HCT116 (cell line): ENCODE measurements at regions not wholly inside any gene's neighbourhood (a gene's known extent, or its start where the extent isn't known, plus 50 kb on each side); places are given as distances from the start of the nearest gene placed in this dataset.

Source experiments
- ATAC-seq: fragments of 200-7000 bp; cut with Tn5 transposase; 2 replicates; pipeline ENCODE4 v1.9.1; 2020; ENCODE audit warnings: mild to moderate bottlenecking, moderate library complexity
- BruUV-seq: library from RNA; stranded (reverse); fragments of 400-500 nt; replicated peaks from 2 replicates; lab custom pipeline; 2021; lab: Mats Ljungman, UMichigan
- CTCF ChIA-PET: fragments of 300-600 bp; sonication (Branson Sonifier 250); formaldehyde crosslinking; loops from one replicate; lab custom pipeline; 2021; ENCODE audit warnings: antibody characterized with exemption; lab: Charles Lee
- POLR2A ChIA-PET: fragments of 300-600, 350-600 bp; sonication (Branson Sonifier 250); formaldehyde crosslinking; loops from one replicate; lab custom pipeline; 2021; ENCODE audit warnings: antibody characterized with exemption; lab: Charles Lee
- RAD21 ChIA-PET, 2 experiments: fragments of 300-600 bp; sonication (Branson Sonifier 250); formaldehyde crosslinking; loops; one replicate each; lab custom pipeline; 2023; ENCODE audit warnings: low total read pairs in 2 of 2; ENCODE audit not compliant: uncharacterized antibody in 2 of 2, unreplicated experiment in 2 of 2, low non-redundant PET in 1 of 2; lab: Charles Lee
- DNase-seq: peaks from one replicate; pipeline ENCODE4 v3.0.0-alpha.2; 2010; ENCODE audit warnings: low read depth, low spot score
- H2AFZ ChIP-seq: fragments of 200-600 bp; shearing (Covaris generic), sonication (generic); 2 replicates; pipeline ENCODE4 v1.6.1; 2017; ENCODE audit warnings: low read depth, mixed run types, mixed read lengths, antibody characterized with exemption, low read length; ENCODE audit not compliant: poor library complexity, severe bottlenecking
- H3K27ac ChIP-seq: 2 replicates; pipeline ENCODE4 v1.5.1; 2012; ENCODE audit warnings: low read depth, low read length
- H3K27me3 ChIP-seq: fragments of 200-600 bp; sonication (generic); 2 replicates; pipeline ENCODE4 v1.6.1; 2016; ENCODE audit warnings: mixed run types, low read length, mixed read lengths; ENCODE audit not compliant: insufficient read depth
- H3K36me3 ChIP-seq, 2 experiments: fragments of 200-500 bp in 1 of 2; fragments of 200-600 bp in 1 of 2; sonication (Bioruptor generic) in 1 of 2; sonication (generic) in 1 of 2; 2 replicates each; pipeline versions ENCODE4 v1.5.1 to v1.6.1; 2014 to 2016; ENCODE audit warnings: low read length in 2 of 2, inconsistent platforms in 1 of 2, mixed read lengths in 1 of 2, mixed run types in 1 of 2; ENCODE audit not compliant: insufficient read depth in 2 of 2, control insufficient read depth in 1 of 2
- H3K4me1 ChIP-seq, 2 experiments: fragments of 200-600 bp in 1 of 2; sonication (generic) in 1 of 2; 2 replicates each; pipeline versions ENCODE4 v1.5.1 to v1.6.1; 2012 to 2017; ENCODE audit warnings: low read length in 2 of 2, inconsistent platforms in 1 of 2, mild to moderate bottlenecking in 1 of 2, mixed read lengths in 1 of 2, mixed run types in 1 of 2, moderate library complexity in 1 of 2; ENCODE audit not compliant: insufficient read depth in 2 of 2, control insufficient read depth in 1 of 2
- H3K4me2 ChIP-seq: fragments of 200-600 bp; sonication (generic); 2 replicates; pipeline ENCODE4 v1.6.1; 2017; ENCODE audit warnings: mixed run types, low read length, mixed read lengths
- H3K4me3 ChIP-seq, 2 experiments: fragments of 200-600 bp in 1 of 2; sonication (generic) in 1 of 2; replicated peaks in 1 of 2; 2 replicates each; pipeline ENCODE4 v1.5.1; 2011 to 2016; ENCODE audit warnings: low read length in 2 of 2, control low read depth in 1 of 2, low read depth in 1 of 2, mild to moderate bottlenecking in 1 of 2, mixed read lengths in 1 of 2, mixed run types in 1 of 2
- H3K79me2 ChIP-seq: fragments of 200-600 bp; sonication (generic); 2 replicates; pipeline ENCODE4 v1.6.1; 2017; ENCODE audit warnings: mild to moderate bottlenecking, mixed run types, low read length, moderate library complexity, mixed read lengths; ENCODE audit not compliant: insufficient read depth
- H3K9ac ChIP-seq: fragments of 200-600 bp; sonication (generic); 2 replicates; pipeline ENCODE4 v1.6.1; 2016; ENCODE audit warnings: low read length, mixed read lengths
- H3K9me2 ChIP-seq: fragments of 200-600 bp; sonication (generic), shearing (Covaris generic); 2 replicates; pipeline ENCODE4 v1.6.1; 2017; ENCODE audit warnings: mixed run types, mild to moderate bottlenecking, moderate library complexity; ENCODE audit not compliant: insufficient read depth
- H3K9me3 ChIP-seq, 2 experiments: fragments of 200-500 bp in 1 of 2; fragments of 200-600 bp in 1 of 2; sonication (Bioruptor generic) in 1 of 2; sonication (generic) in 1 of 2; 2 replicates each; pipeline ENCODE4 v1.6.1; 2014 to 2017; ENCODE audit warnings: low read length in 2 of 2, mixed read lengths in 2 of 2, inconsistent platforms in 1 of 2, low read depth in 1 of 2, mild to moderate bottlenecking in 1 of 2, mixed run types in 1 of 2, moderate library complexity in 1 of 2; ENCODE audit not compliant: control insufficient read depth in 1 of 2, insufficient read depth in 1 of 2
- H4K20me1 ChIP-seq: fragments of 200-600 bp; sonication (generic), shearing (Covaris generic); 2 replicates; pipeline ENCODE4 v1.6.1; 2017; ENCODE audit warnings: mixed run types, mild to moderate bottlenecking, moderate library complexity; ENCODE audit not compliant: insufficient read depth
- CTCF ChIP-seq, 3 experiments: fragments of 200-600 bp in 1 of 3; sonication (generic) in 1 of 3; IDR thresholded peaks in 2 of 3; conservative IDR thresholded peaks in 1 of 3; 2 replicates each; pipeline ENCODE4 v1.5.1; 2012 to 2017; ENCODE audit warnings: low read depth in 2 of 3, low read length in 2 of 3, antibody characterized with exemption in 1 of 3, borderline replicate concordance in 1 of 3, control low read depth in 1 of 3, mild to moderate bottlenecking in 1 of 3, mixed read lengths in 1 of 3, mixed run types in 1 of 3, moderate library complexity in 1 of 3; ENCODE audit not compliant: insufficient read depth in 1 of 3
- REST ChIP-seq: IDR thresholded peaks from 2 replicates; pipeline ENCODE4 v1.6.1; 2012; ENCODE audit warnings: low read depth
- SP1 ChIP-seq: IDR thresholded peaks from 2 replicates; pipeline ENCODE4 v1.6.1; 2012; ENCODE audit warnings: low read depth
- SRF ChIP-seq: IDR thresholded peaks from 2 replicates; pipeline ENCODE4 v1.6.1; 2012; ENCODE audit warnings: low read depth
- YY1 ChIP-seq: IDR thresholded peaks from 2 replicates; pipeline ENCODE4 v1.6.1; 2011; ENCODE audit warnings: low read length, low read depth, moderate library complexity, mild to moderate bottlenecking; ENCODE audit not compliant: insufficient replicate concordance; ENCODE audit errors: extremely low read depth
- ZFX ChIP-seq: fragments of 450-650 bp; IDR thresholded peaks from 2 replicates; pipeline ENCODE4 v1.6.1; 2017
- ZNF274 ChIP-seq: fragments of 200-500 bp; sonication (Bioruptor generic); IDR thresholded peaks from 2 replicates; pipeline ENCODE4 v1.6.1; 2014; ENCODE audit warnings: mild to moderate bottlenecking, low read depth, low read length, inconsistent platforms
- intact Hi-C: fragments of 100-400 bp; cut with micrococcal nuclease; formaldehyde crosslinking; loops from 2 replicates; pipeline ENCODE4 v1.10.0; 2022

GRCh38 chr5:34547300-34548085 lies 108.6 kb upstream of the RAI14 start (continued):
- TF ChIP-seq REST (no peak), ZFX (no peak), SRF (no peak), SP1 (no peak)

GRCh38 chr5:34548086-34548403 lies 108.1 kb upstream of the RAI14 start:
- Histone ChIP-seq H3K9ac (no peak overlapping the region), H3K4me1 (no peaks in the 10 kb centered on the region), H3K4me2 (no peak overlapping the region), H3K9me2 (no peaks in the 10 kb centered on the region), H3K27ac (no peak overlapping the region), H3K79me2 (no peaks in the 10 kb centered on the region), H3K9me3 (peaks cover 0 to 8% of the 10 kb centered on the region in 2 experiments; a peak in 1 of 4 replicates), H3K4me3 (no peak overlapping the region), H2AFZ (no peak overlapping the region), H4K20me1 (no peaks in the 10 kb centered on the region), H3K27me3 (no peaks in the 10 kb centered on the region), H3K36me3 (no peaks in the 10 kb centered on the region)
- POLR2A ChIA-PET = no interaction called here
- intact Hi-C loops = no loop called here
- BruUV-seq = no TSS peak
- ATAC-seq (no peak), DNase-seq (no peak)
- TF ChIP-seq CTCF (IDR thresholded peaks at IDR 0.05 in 2 of 3, conservative IDR thresholded peaks at IDR 0.05 in 1 of 3; ENCODE audit: borderline replicate concordance in 1 of 3, insufficient read depth in 1 of 3, low read depth in 2 of 3, low read length in 2 of 3) (no peak), REST (no peak), ZNF274 (no peak), YY1 (no peak)
- CTCF ChIA-PET = no interaction called here
- RAD21 ChIA-PET = no interaction called here
